ENCODE measurements at regions not wholly inside any gene's neighbourhood (a gene's known extent, or its start where the extent isn't known, plus 50 kb on each side); places are given as distances from the start of the nearest gene placed in this dataset.
"Not testable (repeated sequence)": the region's sequence is repeated elsewhere in the genome, so short reads cannot be mapped to it uniquely, and the experiment has no call there.

DNA sequence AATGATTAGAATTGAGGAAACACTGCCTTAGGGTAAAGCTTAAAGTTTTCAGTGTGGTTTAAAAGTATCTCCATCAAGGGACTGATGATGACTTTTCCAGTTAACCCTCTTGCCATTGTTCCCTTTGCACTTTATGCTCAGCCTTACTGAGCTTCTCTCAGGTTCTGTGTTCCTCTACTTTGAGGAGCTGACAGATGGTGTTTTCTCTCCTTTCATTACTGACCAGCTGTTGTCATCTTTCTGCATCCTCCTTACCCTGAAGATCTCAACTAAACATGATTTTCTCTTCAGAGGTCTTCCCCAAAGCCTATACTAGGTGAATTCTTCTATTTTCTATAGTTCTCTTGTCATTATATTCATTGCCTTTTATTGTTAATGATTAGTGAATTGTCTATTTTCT, 475.6 kb upstream of the SYNCRIP start:
- Histone ChIP-seq H3K36me3 (no peaks in the 10 kb centered on the region), H3K4me3 (no peak overlapping the region), H3K27me3 (no peaks in the 10 kb centered on the region), H3K9me3 (no peaks in the 10 kb centered on the region), H3K4me1 (no peaks in the 10 kb centered on the region), H3K27ac (no peak overlapping the region)
- no peak for ATAC-seq
- no peak for TF ChIP-seq POLR2AphosphoS5 (IDR thresholded peaks at IDR 0.05)
- no peak for TF ChIP-seq EP300 (IDR thresholded peaks at IDR 0.05)
- TF ChIP-seq POLR2A (IDR thresholded peaks at IDR 0.05) = no peak
- TF ChIP-seq, protein P1, sequence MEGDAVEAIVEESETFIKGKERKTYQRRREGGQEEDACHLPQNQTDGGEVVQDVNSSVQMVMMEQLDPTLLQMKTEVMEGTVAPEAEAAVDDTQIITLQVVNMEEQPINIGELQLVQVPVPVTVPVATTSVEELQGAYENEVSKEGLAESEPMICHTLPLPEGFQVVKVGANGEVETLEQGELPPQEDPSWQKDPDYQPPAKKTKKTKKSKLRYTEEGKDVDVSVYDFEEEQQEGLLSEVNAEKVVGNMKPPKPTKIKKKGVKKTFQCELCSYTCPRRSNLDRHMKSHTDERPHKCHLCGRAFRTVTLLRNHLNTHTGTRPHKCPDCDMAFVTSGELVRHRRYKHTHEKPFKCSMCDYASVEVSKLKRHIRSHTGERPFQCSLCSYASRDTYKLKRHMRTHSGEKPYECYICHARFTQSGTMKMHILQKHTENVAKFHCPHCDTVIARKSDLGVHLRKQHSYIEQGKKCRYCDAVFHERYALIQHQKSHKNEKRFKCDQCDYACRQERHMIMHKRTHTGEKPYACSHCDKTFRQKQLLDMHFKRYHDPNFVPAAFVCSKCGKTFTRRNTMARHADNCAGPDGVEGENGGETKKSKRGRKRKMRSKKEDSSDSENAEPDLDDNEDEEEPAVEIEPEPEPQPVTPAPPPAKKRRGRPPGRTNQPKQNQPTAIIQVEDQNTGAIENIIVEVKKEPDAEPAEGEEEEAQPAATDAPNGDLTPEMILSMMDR (IDR thresholded peaks at IDR 0.05) = no peak

DNA sequence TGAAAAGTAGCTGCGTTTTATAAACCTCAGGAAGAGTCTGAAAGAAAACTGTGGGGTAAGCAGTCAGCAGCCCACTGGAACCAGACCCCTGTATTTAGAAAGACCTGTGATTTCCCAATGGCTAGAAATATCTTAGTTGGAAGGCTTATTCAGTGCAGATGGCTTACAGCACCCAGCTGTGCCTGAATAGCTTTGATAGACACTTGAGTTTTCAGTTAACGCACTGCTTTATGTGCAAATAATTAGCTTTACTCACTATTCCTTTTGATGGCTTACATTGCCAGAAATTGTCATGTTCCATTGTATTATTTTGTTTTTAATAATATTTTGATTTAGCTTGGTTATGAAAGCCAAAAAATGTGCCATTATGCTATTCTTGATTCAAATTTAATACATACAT, 465.3 kb upstream of the SYNCRIP start:
- TF ChIP-seq POLR2A (IDR thresholded peaks at IDR 0.05) = no peak
- TF ChIP-seq, protein P1 (IDR thresholded peaks at IDR 0.05) = no peak
- TF ChIP-seq POLR2AphosphoS5 (IDR thresholded peaks at IDR 0.05) = no peak
- TF ChIP-seq EP300 (IDR thresholded peaks at IDR 0.05) = no peak
- Histone ChIP-seq H3K27ac (no peak overlapping the region), H3K4me3 (no peak overlapping the region), H3K4me1 (no peaks in the 10 kb centered on the region), H3K27me3 (no peaks in the 10 kb centered on the region), H3K9me3 (peaks cover 0 to 25% (median 1%) of the 10 kb centered on the region in 3 donors), H3K36me3 (no peaks in the 10 kb centered on the region)
- WGBS, 2 donors (ENCODE audit: low coverage in 1 of 2) = 71 to 77% methylated on average over 1 to 2 of the region's 2 CpGs
- no peak for ATAC-seq

DNA sequence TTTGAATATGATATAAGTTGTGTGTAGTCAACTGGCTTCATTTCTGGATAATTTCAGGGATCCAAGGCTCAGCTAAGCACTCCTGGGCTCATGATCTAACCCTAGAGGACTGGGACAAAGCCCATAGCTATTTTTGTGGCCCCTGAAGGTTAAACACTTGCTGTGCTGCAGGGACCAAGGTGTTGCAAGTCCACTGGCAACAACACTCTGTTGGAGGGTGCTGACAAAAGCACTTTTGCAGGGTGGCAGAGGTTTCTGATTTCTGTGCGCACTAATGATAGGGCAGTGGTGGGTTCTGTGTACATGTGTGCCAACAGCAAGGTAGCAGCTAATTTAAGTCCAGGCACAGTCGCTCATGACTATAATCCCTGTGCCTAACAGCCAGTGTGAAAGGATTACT, 445.3 kb upstream of the SYNCRIP start:
- WGBS, 2 donors (ENCODE audit: low coverage in 1 of 2) = 89% methylated on average over 1 of the region's 2 CpGs; no CpG with 5 or more reads in 1 of the 2 donors
- Histone ChIP-seq H3K4me1 (no peaks in the 10 kb centered on the region), H3K36me3 (no peaks in the 10 kb centered on the region), H3K9me3 (peaks cover 0 to 5% (median 0%) of the 10 kb centered on the region in 3 donors), H3K4me3 (no peak overlapping the region), H3K27ac (no peak overlapping the region), H3K27me3 (no peaks in the 10 kb centered on the region)
- no peak for TF ChIP-seq EP300 (IDR thresholded peaks at IDR 0.05)
- TF ChIP-seq, protein P1 (IDR thresholded peaks at IDR 0.05) = no peak
- no peak for TF ChIP-seq POLR2A (IDR thresholded peaks at IDR 0.05)
- TF ChIP-seq POLR2AphosphoS5 (IDR thresholded peaks at IDR 0.05) = no peak
- ATAC-seq = no peak

DNA sequence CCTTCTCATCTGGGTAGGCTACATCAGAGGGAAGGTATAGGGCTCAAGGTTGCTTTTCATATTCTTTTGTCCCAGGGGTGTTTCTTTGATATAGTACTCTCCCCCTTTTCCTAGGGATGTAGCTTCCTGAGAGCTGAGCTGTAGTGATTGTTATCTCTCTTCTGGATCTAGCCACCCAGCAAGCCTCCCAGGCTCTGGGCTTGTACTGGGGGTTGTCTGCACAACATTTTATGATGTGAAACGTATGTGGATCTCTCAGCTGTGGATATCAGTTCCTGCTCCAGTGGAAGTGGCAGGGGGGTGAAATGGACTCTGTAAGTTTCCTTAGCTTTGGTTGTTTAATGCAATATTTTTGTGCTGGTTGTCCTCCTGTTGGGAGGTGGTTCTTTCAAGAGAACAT, 437.3 kb upstream of the SYNCRIP start:
- no peak for TF ChIP-seq POLR2A (IDR thresholded peaks at IDR 0.05)
- TF ChIP-seq POLR2AphosphoS5 (IDR thresholded peaks at IDR 0.05) = no peak
- TF ChIP-seq EP300 (IDR thresholded peaks at IDR 0.05) = no peak
- TF ChIP-seq, protein P1 (IDR thresholded peaks at IDR 0.05) = no peak
- H3K4me3 ChIP-seq = no peak overlapping the region
- H3K4me1 ChIP-seq = no peaks in the 10 kb centered on the region
- no peaks in the 10 kb centered on the region for H3K27me3 ChIP-seq
- 57% methylated on average over 1 of the region's 1 CpG; no CpG with 5 or more reads in 1 of the 2 donors for WGBS, 2 donors (ENCODE audit: low coverage in 1 of 2)
- H3K36me3 ChIP-seq = no peaks in the 10 kb centered on the region
- no peak for ATAC-seq
- H3K27ac ChIP-seq = no peak overlapping the region
- H3K9me3 ChIP-seq = peaks cover 0 to 5% (median 0%) of the 10 kb centered on the region in 3 donors

DNA sequence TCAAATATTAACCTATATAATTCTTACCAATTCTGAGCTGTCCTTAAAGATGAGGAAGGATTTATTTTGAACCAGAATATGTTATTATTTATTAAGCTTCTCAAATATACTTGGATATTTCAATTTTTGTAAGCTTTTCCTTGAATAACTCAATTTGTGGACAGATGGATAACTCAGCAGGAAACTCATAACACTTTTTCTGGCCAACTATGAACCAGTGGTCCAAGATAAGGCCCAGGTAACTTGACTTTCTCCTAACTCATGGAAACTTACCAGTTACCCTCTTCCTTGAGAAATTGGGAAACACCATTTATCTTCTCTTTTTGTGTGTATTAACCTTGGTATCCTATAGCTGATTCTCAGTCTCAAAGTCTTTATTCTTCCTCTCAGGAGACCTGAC, 427.5 kb upstream of the SYNCRIP start:
- TF ChIP-seq POLR2A (IDR thresholded peaks at IDR 0.05) (no peak), POLR2AphosphoS5 (IDR thresholded peaks at IDR 0.05) (no peak), EP300 (IDR thresholded peaks at IDR 0.05) (no peak)
- TF ChIP-seq, protein P1 (IDR thresholded peaks at IDR 0.05) = no peak
- Histone ChIP-seq H3K4me3 (no peak overlapping the region), H3K4me1 (no peaks in the 10 kb centered on the region), H3K27me3 (no peaks in the 10 kb centered on the region), H3K36me3 (no peaks in the 10 kb centered on the region), H3K9me3 (peaks cover 0 to 20% (median 0%) of the 10 kb centered on the region in 3 donors), H3K27ac (no peak overlapping the region)
- no peak for ATAC-seq

DNA sequence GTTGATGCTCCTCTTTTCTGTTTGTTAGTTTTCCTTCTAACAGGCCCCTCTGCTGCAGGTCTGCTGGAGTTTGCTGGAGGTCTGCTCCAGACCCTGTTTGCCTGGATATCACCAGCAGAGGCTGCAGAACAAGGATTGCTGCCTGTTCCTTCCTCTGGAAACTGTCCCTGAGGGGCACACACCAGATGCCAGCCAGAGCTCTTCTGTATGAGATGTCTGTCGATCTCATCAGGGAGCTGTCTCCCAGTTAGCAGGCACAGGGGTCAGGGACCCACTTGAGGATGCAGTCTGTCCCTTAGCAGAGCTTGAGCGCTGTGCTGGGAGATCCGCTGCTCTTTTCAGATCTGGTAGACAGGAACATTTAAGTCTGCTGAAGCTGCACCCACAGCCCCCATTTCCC, 422.3 kb upstream of the SYNCRIP start:
- 100% methylated on average over 1 of the region's 3 CpGs; no CpG with 5 or more reads in 1 of the 2 donors for WGBS, 2 donors (ENCODE audit: low coverage in 1 of 2)
- H3K36me3 ChIP-seq = not testable (repeated sequence)

DNA sequence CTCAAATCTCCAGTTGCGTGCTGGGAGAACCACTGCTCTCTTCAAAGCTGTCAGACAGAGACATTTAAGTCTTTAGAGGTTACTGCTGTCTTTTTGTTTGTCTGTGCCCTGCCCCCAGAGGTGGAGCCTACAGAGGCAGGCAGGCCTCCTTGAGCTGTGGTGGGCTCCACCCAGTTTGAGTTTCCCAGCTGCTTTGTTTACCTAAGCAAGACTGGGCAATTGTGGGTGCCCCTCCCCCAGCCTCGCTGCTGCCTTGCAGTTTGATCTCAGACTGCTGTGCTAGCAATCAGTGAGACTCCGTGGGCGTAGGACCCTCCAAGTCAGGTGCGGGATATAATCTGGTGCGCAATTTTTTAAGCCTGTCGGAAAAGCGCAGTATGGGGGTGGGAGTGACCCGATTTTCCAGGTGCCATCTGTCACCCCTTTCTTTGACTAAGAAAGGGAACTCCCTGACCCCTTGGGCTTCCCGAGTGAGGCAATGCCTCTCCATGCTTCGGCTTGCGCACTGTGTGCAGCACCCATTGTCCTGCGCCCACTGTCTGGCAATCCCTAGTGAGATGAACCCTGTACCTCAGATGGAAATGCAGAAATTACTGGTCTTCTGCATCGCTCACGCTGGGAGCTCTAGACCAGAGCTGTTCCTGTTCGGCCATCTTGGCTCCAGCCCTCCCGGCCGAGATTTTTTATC, 414.8 kb upstream of the SYNCRIP start:
- H3K4me3 ChIP-seq, H3K4me1 ChIP-seq, H3K27me3 ChIP-seq, H3K36me3 ChIP-seq, H3K9me3 ChIP-seq, ATAC-seq, H3K27ac ChIP-seq: not testable (repeated sequence)
- WGBS, 2 donors (ENCODE audit: low coverage in 1 of 2) = 84% methylated on average over 5 to 10 of the region's 18 CpGs

More for the DNA sequence above, 422.3 kb upstream of the SYNCRIP start:
- not testable (repeated sequence) for H3K4me3 ChIP-seq, H3K4me1 ChIP-seq, ATAC-seq, H3K27ac ChIP-seq, H3K27me3 ChIP-seq
- peaks cover 0 to 20% (median 0%) of the 10 kb centered on the region in 3 donors for H3K9me3 ChIP-seq
